ENCODE measurements at regions not wholly inside any gene's neighbourhood (a gene's known extent, or its start where the extent isn't known, plus 50 kb on each side); places are given as distances from the start of the nearest gene placed in this dataset.
A peak's percentile ranks its signal among the peaks of the same experiment; 100 is the strongest.

- Histone ChIP-seq H3K79me2 (ENCODE audit: control insufficient read depth, insufficient read depth, low read length) (no peaks in the 10 kb centered on the region), H3K9me3 (replicated peaks; ENCODE audit: control insufficient read depth, insufficient read depth, low read length) (no peaks in the 10 kb centered on the region), H3K4me3 (no peak overlapping the region), H3K9ac (ENCODE audit: control insufficient read depth, insufficient read depth, low read length) (no peak overlapping the region), H3K27me3 (replicated peaks in 1 of 2; ENCODE audit: control insufficient read depth in 2 of 2, insufficient read depth in 2 of 2, low read length in 1 of 2) (no peaks in the 10 kb centered on the region), H3K4me2 (ENCODE audit: control insufficient read depth, insufficient read depth) (no peak overlapping the region), H3K27ac (ENCODE audit: control insufficient read depth, insufficient read depth) (no peak overlapping the region), H3K36me3 (ENCODE audit: control insufficient read depth in 2 of 2, insufficient read depth in 2 of 2, low read length in 1 of 2) (no peaks in the 10 kb centered on the region), H2AFZ (ENCODE audit: control insufficient read depth, low read depth, low read length) (no peak overlapping the region), H4K20me1 (ENCODE audit: control insufficient read depth, insufficient read depth) (no peaks in the 10 kb centered on the region), H3K4me1 (ENCODE audit: control insufficient read depth, insufficient read depth, low read length) (no peaks in the 10 kb centered on the region)
- intact Hi-C loops (cut with micrococcal nuclease; ENCODE audit: unreplicated experiment) (no loop called here), in situ Hi-C loops (cut with MboI) (no loop called here)
- peak; percentile 98 for ATAC-seq
- 26% methylated on average over 12 of the region's 13 CpGs for WGBS (ENCODE audit: insufficient coverage, insufficient replicate concordance, low lambda C conversion rate, missing lambda C conversion rate)
- no TSS peak for BruUV-seq (replicated peaks)
- POLR2A ChIA-PET, result no interaction called here
- SMC1A ChIA-PET (ENCODE audit: uncharacterized antibody, unreplicated experiment), result no interaction called here
- no peak for DNase-seq (ENCODE audit: low read depth, low spot score)
- TF ChIP-seq NFXL1 (IDR thresholded peaks at IDR 0.05; ENCODE audit: borderline replicate concordance) (no peak), SMC3 (IDR thresholded peaks at IDR 0.05; ENCODE audit: borderline replicate concordance, low read length) (peak; percentile 42; the same call in 1 of the 2 replicates), HSF1 (IDR thresholded peaks at IDR 0.05; ENCODE audit: low read depth, low read length) (no peak), CTCF (IDR thresholded peaks at IDR 0.05 in 2 of 3, conservative IDR thresholded peaks at IDR 0.05 in 1 of 3; ENCODE audit: control insufficient read depth in 2 of 3, extremely low read depth in 1 of 3, insufficient read depth in 1 of 3, low read depth in 3 of 3, low read length in 3 of 3) (peak; percentile 59 to 82 (median 74)), YY1 (IDR thresholded peaks at IDR 0.05; ENCODE audit: low read depth, low read length) (0 out of 2 replicates have a peak, but pooled peaks have one; percentile 12), RAD21 (IDR thresholded peaks at IDR 0.05; ENCODE audit: insufficient read depth, low read depth, low read length) (peak; percentile 41; the same call in 1 of the 2 replicates)
- CTCF ChIA-PET, result interaction anchor here (1.4 kb wide), 1 partner anchor 8 kb away, joined by 5 read pairs; no protein-coding TSS in a partner anchor
- RAD21 ChIA-PET (ENCODE audit: unreplicated experiment), result no interaction called here
- FAIRE-seq, result no peak
These were observed 1377.9 kb downstream of the RPIA start for GRCh38 chr2:90069290-90069894.

Data from GM12878 (cell line).